NCI-H226 (cell line): ENCODE measurements at regions not wholly inside any gene's neighbourhood (a gene's known extent, or its start where the extent isn't known, plus 50 kb on each side); places are given as distances from the start of the nearest gene placed in this dataset.

Source experiments
- DNase-seq: peaks from one replicate; pipeline ENCODE4 v3.0.0-alpha.2; 2015

- no peak for DNase-seq
Observed at GRCh38 chr11:131309776-131310175, 60.6 kb upstream of the NTM start.

DNA sequence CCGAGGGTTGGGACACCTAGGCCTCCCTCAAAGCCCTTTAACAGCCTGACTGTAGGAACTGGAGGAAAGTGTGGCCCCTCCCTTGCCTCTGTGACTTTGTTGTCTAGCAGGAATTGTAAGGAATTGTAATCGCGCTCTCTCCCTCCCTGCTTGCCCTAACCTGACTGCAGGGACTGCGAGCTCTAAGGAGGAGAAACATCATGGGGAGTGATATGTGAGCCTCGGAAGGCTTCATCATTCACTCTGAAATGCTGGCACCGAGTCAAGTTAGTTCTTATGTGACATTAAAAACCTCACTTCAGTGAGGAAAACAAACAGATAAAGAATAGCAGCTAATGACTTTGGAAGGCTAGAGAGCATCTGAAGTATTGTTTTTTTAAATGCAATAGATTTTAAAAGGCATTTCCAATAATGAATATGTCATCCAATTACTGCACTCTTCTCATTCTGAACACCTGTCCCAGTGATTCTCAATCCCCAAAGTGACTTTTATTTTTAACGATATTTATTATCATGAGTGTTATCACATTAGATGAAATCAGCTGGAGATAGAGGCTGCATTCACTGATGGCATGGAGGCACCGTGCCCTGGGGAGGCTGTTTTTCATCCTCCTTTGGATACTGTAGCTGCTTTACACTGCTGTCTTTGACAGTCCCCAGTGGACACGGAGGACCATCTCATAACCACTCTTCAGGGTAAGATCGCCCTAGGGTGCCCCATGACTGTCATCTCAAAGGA lies 58.5 kb upstream of the NTM start:
- no peak for DNase-seq
